Loucy (cell line): ENCODE measurements at regions not wholly inside any gene's neighbourhood (a gene's known extent, or its start where the extent isn't known, plus 50 kb on each side); places are given as distances from the start of the nearest gene placed in this dataset.

Source experiments
- EZH2phosphoT487 ChIP-seq: fragments of 200-600 bp; IDR thresholded peaks from 2 replicates; pipeline ENCODE4 v1.6.1; 2018; ENCODE audit warnings: antibody characterized with exemption, mild to moderate bottlenecking, moderate library complexity, borderline replicate concordance
- TF ChIP-seq, protein P1 (sequence below): fragments of 200-600 bp; sonication (generic); conservative IDR thresholded peaks from 2 replicates; pipeline ENCODE4 v1.5.1; 2014; ENCODE audit warnings: mild to moderate bottlenecking, antibody characterized with exemption, low read length

- TF ChIP-seq, protein P1, sequence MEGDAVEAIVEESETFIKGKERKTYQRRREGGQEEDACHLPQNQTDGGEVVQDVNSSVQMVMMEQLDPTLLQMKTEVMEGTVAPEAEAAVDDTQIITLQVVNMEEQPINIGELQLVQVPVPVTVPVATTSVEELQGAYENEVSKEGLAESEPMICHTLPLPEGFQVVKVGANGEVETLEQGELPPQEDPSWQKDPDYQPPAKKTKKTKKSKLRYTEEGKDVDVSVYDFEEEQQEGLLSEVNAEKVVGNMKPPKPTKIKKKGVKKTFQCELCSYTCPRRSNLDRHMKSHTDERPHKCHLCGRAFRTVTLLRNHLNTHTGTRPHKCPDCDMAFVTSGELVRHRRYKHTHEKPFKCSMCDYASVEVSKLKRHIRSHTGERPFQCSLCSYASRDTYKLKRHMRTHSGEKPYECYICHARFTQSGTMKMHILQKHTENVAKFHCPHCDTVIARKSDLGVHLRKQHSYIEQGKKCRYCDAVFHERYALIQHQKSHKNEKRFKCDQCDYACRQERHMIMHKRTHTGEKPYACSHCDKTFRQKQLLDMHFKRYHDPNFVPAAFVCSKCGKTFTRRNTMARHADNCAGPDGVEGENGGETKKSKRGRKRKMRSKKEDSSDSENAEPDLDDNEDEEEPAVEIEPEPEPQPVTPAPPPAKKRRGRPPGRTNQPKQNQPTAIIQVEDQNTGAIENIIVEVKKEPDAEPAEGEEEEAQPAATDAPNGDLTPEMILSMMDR, result no peak
- no peak for TF ChIP-seq EZH2phosphoT487
Measured at GRCh38 chr2:122328816-122329215, 573.4 kb downstream of the TSN start.
